HepG2 (cell line): ENCODE measurements at regions not wholly inside any gene's neighbourhood (a gene's known extent, or its start where the extent isn't known, plus 50 kb on each side); places are given as distances from the start of the nearest gene placed in this dataset.

Experiments
- ATAC-seq: fragments of 200-7000 bp; cut with Tn5 transposase; 3 replicates; pipeline ENCODE4 v1.9.1; 2020; ENCODE audit warnings: mild to moderate bottlenecking, moderate library complexity
- BruUV-seq: library from RNA; stranded (reverse); fragments of 400-500 nt; replicated peaks from 2 replicates; lab custom pipeline; 2021; lab: Mats Ljungman, UMichigan
- CTCF ChIA-PET: fragments of 300-600 bp; formaldehyde crosslinking; extraction: SDS; loops from one replicate; lab custom pipeline; 2021; ENCODE audit warnings: low total read pairs, inconsistent platforms, low intra/inter-chr PET ratio; lab: Yijun Ruan, JAX
- POLR2A ChIA-PET: fragments of 350-600 bp; sonication (Branson Sonifier 250); formaldehyde crosslinking; loops from one replicate; lab custom pipeline; 2020; ENCODE audit warnings: antibody characterized with exemption, inconsistent platforms; lab: Yijun Ruan, JAX
- DNase-seq: peaks from one replicate; pipeline ENCODE4 v3.0.0-alpha.2; 2015; ENCODE audit warnings: low spot score
- FAIRE-seq: peaks from 3 replicates; lab custom pipeline; 2011; peaks lifted over from hg19 to GRCh38; lab: Jason Lieb, UNC
- H2AFZ ChIP-seq: one replicate; pipeline ENCODE4 v1.6.1; 2011; ENCODE audit warnings: low read length, inconsistent platforms
- H3K27ac ChIP-seq: fragments of 300-600 bp; 3 replicates; pipeline ENCODE4 v1.8.0; 2011; ENCODE audit warnings: mixed run types, mild to moderate bottlenecking, mixed read lengths, low read length, inconsistent platforms; ENCODE audit not compliant: insufficient read depth; ENCODE audit errors: extremely low read length
- H3K27me3 ChIP-seq, 2 experiments: fragments of 200-600 bp in 1 of 2; 2 replicates in 1 of 2; 3 replicates in 1 of 2; pipeline versions ENCODE4 v1.6.0 to v1.8.0; 2011; ENCODE audit warnings: low read length in 2 of 2, mild to moderate bottlenecking in 2 of 2, moderate library complexity in 2 of 2, inconsistent platforms in 1 of 2; ENCODE audit not compliant: insufficient read depth in 2 of 2, control insufficient read depth in 1 of 2
- H3K36me3 ChIP-seq, 2 experiments: fragments of 200-600 bp in 1 of 2; replicated peaks in 1 of 2; 2 replicates in 1 of 2; 3 replicates in 1 of 2; pipeline versions ENCODE4 v1.5.1 to v1.8.0; 2011; ENCODE audit warnings: low read length in 2 of 2, inconsistent platforms in 1 of 2; ENCODE audit not compliant: insufficient read depth in 2 of 2, control insufficient read depth in 1 of 2
- H3K4me1 ChIP-seq: 2 replicates; pipeline ENCODE4 v1.5.1; 2012; ENCODE audit warnings: low read length, inconsistent platforms; ENCODE audit not compliant: insufficient read depth
- H3K4me2 ChIP-seq: 2 replicates; pipeline ENCODE4 v1.6.0; 2011; ENCODE audit warnings: low read depth, low read length, inconsistent platforms
- H3K4me3 ChIP-seq, 3 experiments: fragments of 200-600 bp in 1 of 3; sonication (generic), shearing (Covaris generic) in 1 of 3; replicated peaks in 1 of 3; 2 replicates each; pipeline ENCODE4 v1.5.1; 2011 to 2016; ENCODE audit warnings: low read length in 3 of 3, inconsistent platforms in 2 of 3, low read depth in 2 of 3, mild to moderate bottlenecking in 2 of 3, control low read depth in 1 of 3, mixed read lengths in 1 of 3; ENCODE audit not compliant: insufficient read depth in 1 of 3
- H3K79me2 ChIP-seq: one replicate; pipeline ENCODE4 v1.6.1; 2011; ENCODE audit warnings: low read length, inconsistent platforms; ENCODE audit not compliant: insufficient read depth
- H3K9ac ChIP-seq: 2 replicates; pipeline ENCODE4 v1.6.0; 2011; ENCODE audit warnings: mild to moderate bottlenecking, low read depth, low read length, inconsistent platforms; ENCODE audit not compliant: insufficient read depth
- H3K9me3 ChIP-seq: 2 replicates; pipeline ENCODE4 v1.5.1; 2012; ENCODE audit warnings: mild to moderate bottlenecking, low read length
- H4K20me1 ChIP-seq: 2 replicates; pipeline ENCODE4 v1.6.0; 2011; ENCODE audit warnings: inconsistent platforms, mild to moderate bottlenecking, low read length, moderate library complexity; ENCODE audit not compliant: insufficient read depth
- AFF4 ChIP-seq: sonication (generic); formaldehyde crosslinking; IDR thresholded peaks from 2 replicates; pipeline ENCODE4 v1.4.0; 2020; ENCODE audit warnings: missing genetic modification reagents
- DRAP1 ChIP-seq: IDR thresholded peaks from 2 replicates; pipeline ENCODE4 v1.6.1; 2016; ENCODE audit warnings: missing genetic modification reagents, missing compliant biosample characterization
- FLYWCH1 ChIP-seq: sonication (generic); formaldehyde crosslinking; IDR thresholded peaks from 2 replicates; pipeline ENCODE4 v1.8.1; 2023; ENCODE audit warnings: mild to moderate bottlenecking, missing genetic modification reagents
- GABPB1 ChIP-seq: IDR thresholded peaks from 2 replicates; pipeline ENCODE4 v1.6.1; 2016; ENCODE audit warnings: mild to moderate bottlenecking, missing genetic modification reagents, moderate library complexity, missing compliant biosample characterization
- GTF3A ChIP-seq: sonication (generic); formaldehyde crosslinking; conservative IDR thresholded peaks from 2 replicates; pipeline ENCODE4 v1.4.0; 2020; ENCODE audit warnings: mild to moderate bottlenecking, missing genetic modification reagents
- HNF4G ChIP-seq, 2 experiments: sonication (generic) in 1 of 2; formaldehyde crosslinking in 1 of 2; IDR thresholded peaks; 2 replicates each; pipeline versions ENCODE4 v1.4.0 to v1.6.1; 2011 to 2020; ENCODE audit warnings: borderline replicate concordance in 2 of 2, low read depth in 2 of 2, mild to moderate bottlenecking in 2 of 2, low read length in 1 of 2, missing genetic modification reagents in 1 of 2, moderate library complexity in 1 of 2
- ISL2 ChIP-seq: sonication (generic); formaldehyde crosslinking; IDR thresholded peaks from 2 replicates; pipeline ENCODE4 v1.5.0; 2020; ENCODE audit warnings: missing genetic modification reagents
- KDM5B ChIP-seq: sonication (generic); formaldehyde crosslinking; IDR thresholded peaks from 2 replicates; pipeline ENCODE4 v1.4.0; 2020; ENCODE audit warnings: missing genetic modification reagents, mild to moderate bottlenecking, borderline replicate concordance
- MATR3 ChIP-seq: sonication (generic); formaldehyde crosslinking; IDR thresholded peaks from 2 replicates; pipeline ENCODE4 v1.4.0; 2020; ENCODE audit warnings: missing genetic modification reagents
- NCOA5 ChIP-seq: sonication (generic); formaldehyde crosslinking; IDR thresholded peaks from 2 replicates; pipeline ENCODE4 v1.4.0; 2020; ENCODE audit warnings: missing genetic modification reagents
- RCOR2 ChIP-seq: IDR thresholded peaks from 2 replicates; pipeline ENCODE4 v1.6.1; 2016; ENCODE audit warnings: missing biosample characterization, missing genetic modification reagents
- SIN3A ChIP-seq: IDR thresholded peaks from 2 replicates; pipeline ENCODE4 v1.6.1; 2011; ENCODE audit warnings: low read depth, mild to moderate bottlenecking, control low read depth, low read length, borderline replicate concordance
- ZFAT ChIP-seq: sonication (generic); formaldehyde crosslinking; conservative IDR thresholded peaks from 2 replicates; pipeline ENCODE4 v1.8.1; 2023; ENCODE audit warnings: missing genetic modification reagents, inconsistent platforms
- ZNF547 ChIP-seq: sonication (generic); formaldehyde crosslinking; IDR thresholded peaks from 2 replicates; pipeline ENCODE4 v1.5.1; 2020; ENCODE audit warnings: mild to moderate bottlenecking, missing genetic modification reagents
- ZNF557 ChIP-seq: sonication (generic); formaldehyde crosslinking; IDR thresholded peaks from 2 replicates; pipeline ENCODE4 v1.4.0; 2020; ENCODE audit warnings: missing genetic modification reagents
- ZNF850 ChIP-seq: sonication (generic); formaldehyde crosslinking; conservative IDR thresholded peaks from 2 replicates; pipeline ENCODE4 v1.9.0; 2021; ENCODE audit warnings: mild to moderate bottlenecking, missing genetic modification reagents
- ZNF878 ChIP-seq: sonication (generic); formaldehyde crosslinking; IDR thresholded peaks from 2 replicates; pipeline ENCODE4 v1.8.1; 2023; ENCODE audit warnings: mild to moderate bottlenecking, missing genetic modification reagents, moderate library complexity
- WGBS: methylation state at CpG from one replicate; pipeline ENCODE4 v1.1.6; 2017; ENCODE audit warnings: low lambda C conversion rate; 5-methylcytosine and 5-hydroxymethylcytosine counted together
- in situ Hi-C: cut with HindIII; loops from 2 replicates; pipeline ENCODE4 v1.10.0; 2017; ENCODE audit warnings: low pct_unique_long_range_greater_than_20kb; ENCODE audit not compliant: extremely low pct_ligation_motif_present
- intact Hi-C: fragments of 100-400 bp; cut with micrococcal nuclease; formaldehyde crosslinking; loops from one replicate; pipeline ENCODE4 v1.10.0; 2022; ENCODE audit not compliant: unreplicated experiment

GRCh38 chr21:38082936-38083485, 166.8 kb upstream of the KCNJ6 start:
- Histone ChIP-seq H3K9ac (no peak overlapping the region), H3K4me1 (no peaks in the 10 kb centered on the region), H3K27ac (no peak overlapping the region), H4K20me1 (no peaks in the 10 kb centered on the region), H2AFZ (no peak overlapping the region), H3K4me3 (no peak overlapping the region), H3K27me3 (no peaks in the 10 kb centered on the region; a peak in 1 of 5 replicates), H3K9me3 (no peaks in the 10 kb centered on the region), H3K36me3 (no peaks in the 10 kb centered on the region), H3K4me2 (no peak overlapping the region), H3K79me2 (no peaks in the 10 kb centered on the region)
- DNase-seq = no peak
- in situ Hi-C loops (no loop called here), intact Hi-C loops (no loop called here)
- TF ChIP-seq SIN3A = no peak
- BruUV-seq = no TSS peak
- no peak for FAIRE-seq
- ChIA-PET CTCF (no interaction called here), POLR2A (no interaction called here)
- WGBS = 2% methylated on average over 4 of the region's 4 CpGs
- no peak for ATAC-seq

- no peak overlapping the region for H3K4me2 ChIP-seq
- no peaks in the 10 kb centered on the region for H4K20me1 ChIP-seq
- DNase-seq = no peak
- no peak overlapping the region for H3K9ac ChIP-seq
- in situ Hi-C loops = no loop called here
- H3K9me3 ChIP-seq = no peaks in the 10 kb centered on the region
- POLR2A ChIA-PET = no interaction called here
- H3K4me3 ChIP-seq = no peak overlapping the region
- H3K79me2 ChIP-seq = no peaks in the 10 kb centered on the region
- TF ChIP-seq ZNF850 (CRISPR knock-in tag) (no peak), HNF4G (IDR thresholded peaks at IDR 0.05; ENCODE audit: borderline replicate concordance, low read depth, low read length) (no peak), HNF4G (CRISPR knock-in tag; IDR thresholded peaks at IDR 0.05; ENCODE audit: borderline replicate concordance, low read depth) (no peak), ISL2 (CRISPR knock-in tag) (no peak), AFF4 (CRISPR knock-in tag) (no peak), ZNF878 (CRISPR knock-in tag) (no peak), DRAP1 (CRISPR knock-in tag) (no peak), RCOR2 (CRISPR knock-in tag) (no peak), ZFAT (CRISPR knock-in tag) (no peak), GTF3A (no peak), ZNF557 (CRISPR knock-in tag) (no peak), MATR3 (CRISPR knock-in tag) (no peak), KDM5B (CRISPR knock-in tag) (no peak), GABPB1 (CRISPR knock-in tag) (no peak), FLYWCH1 (CRISPR knock-in tag) (no peak), ZNF547 (CRISPR knock-in tag) (no peak), NCOA5 (CRISPR knock-in tag) (no peak)
- TF ChIP-seq, all 625 proteins: peak for 0
- Histone ChIP-seq H3K27ac (no peak overlapping the region), H3K4me1 (no peaks in the 10 kb centered on the region), H3K36me3 (no peaks in the 10 kb centered on the region), H3K27me3 (no peaks in the 10 kb centered on the region; a peak in 1 of 5 replicates), H2AFZ (no peak overlapping the region)
- FAIRE-seq (no peak), ATAC-seq (no peak)
- CTCF ChIA-PET = no interaction called here
- intact Hi-C loops = no loop called here
- BruUV-seq = no TSS peak
Measured at GRCh38 chr21:38083535-38083934, 167.3 kb upstream of the KCNJ6 start.
